Nephron progenitor cell (in vitro differentiated cells): ENCODE measurements at regions not wholly inside any gene's neighbourhood (a gene's known extent, or its start where the extent isn't known, plus 50 kb on each side); places are given as distances from the start of the nearest gene placed in this dataset.
"Not testable (repeated sequence)": the region's sequence is repeated elsewhere in the genome, so short reads cannot be mapped to it uniquely, and the experiment has no call there.

Source experiments
- DNase-seq: peaks from one replicate; pipeline ENCODE4 v3.0.0; 2021
- H3K27ac Mint-ChIP-seq: 2 replicates; pipeline ENCODE4 v1.8.0; 2021; ENCODE audit warnings: mild to moderate bottlenecking, moderate library complexity, mixed read lengths
- H3K27me3 Mint-ChIP-seq: 2 replicates; pipeline ENCODE4 v1.8.0; 2021; ENCODE audit warnings: mild to moderate bottlenecking, low read depth, mixed read lengths; ENCODE audit not compliant: poor library complexity
- H3K36me3 Mint-ChIP-seq: 2 replicates; pipeline ENCODE4 v1.8.0; 2021; ENCODE audit warnings: low read depth, mixed read lengths
- H3K4me1 Mint-ChIP-seq: 2 replicates; pipeline ENCODE4 v1.8.0; 2021; ENCODE audit warnings: mixed read lengths
- H3K4me3 Mint-ChIP-seq: 2 replicates; pipeline ENCODE4 v1.8.0; 2021; ENCODE audit warnings: mild to moderate bottlenecking, moderate library complexity, mixed read lengths
- H3K9me3 Mint-ChIP-seq: 2 replicates; pipeline ENCODE4 v1.8.0; 2021; ENCODE audit warnings: mild to moderate bottlenecking, moderate library complexity, mixed read lengths
- TF ChIP-seq, protein P1 (sequence below): fragments of 200-600 bp; sonication (generic); IDR thresholded peaks from 2 replicates; pipeline ENCODE4 v1.5.0; 2021; ENCODE audit warnings: antibody characterized with exemption

DNA sequence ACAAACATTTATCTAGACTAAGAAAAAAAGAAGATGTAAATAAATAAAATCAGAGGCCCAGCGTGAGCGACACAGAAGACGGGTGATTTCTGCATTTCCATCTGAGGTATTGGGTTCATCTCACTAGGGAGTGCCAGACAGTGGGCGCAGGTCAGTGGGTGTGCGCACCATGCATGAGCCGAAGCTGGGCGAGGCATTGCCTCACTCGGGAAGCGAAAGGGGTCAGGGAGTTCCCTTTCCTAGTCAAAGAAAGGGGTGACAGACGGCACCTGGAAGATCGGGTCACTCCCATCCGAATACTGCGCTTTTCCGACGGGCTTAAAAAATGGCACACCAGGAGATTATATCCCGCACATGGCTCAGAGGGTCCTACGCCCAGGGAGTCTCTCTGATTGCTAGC, 79.5 kb upstream of the ABCD2 start:
- not testable (repeated sequence) for H3K4me3 Mint-ChIP-seq, DNase-seq, H3K36me3 Mint-ChIP-seq, H3K27ac Mint-ChIP-seq, H3K27me3 Mint-ChIP-seq, H3K4me1 Mint-ChIP-seq
- H3K9me3 Mint-ChIP-seq, result peaks cover 37% of the 10 kb centered on the region

DNA sequence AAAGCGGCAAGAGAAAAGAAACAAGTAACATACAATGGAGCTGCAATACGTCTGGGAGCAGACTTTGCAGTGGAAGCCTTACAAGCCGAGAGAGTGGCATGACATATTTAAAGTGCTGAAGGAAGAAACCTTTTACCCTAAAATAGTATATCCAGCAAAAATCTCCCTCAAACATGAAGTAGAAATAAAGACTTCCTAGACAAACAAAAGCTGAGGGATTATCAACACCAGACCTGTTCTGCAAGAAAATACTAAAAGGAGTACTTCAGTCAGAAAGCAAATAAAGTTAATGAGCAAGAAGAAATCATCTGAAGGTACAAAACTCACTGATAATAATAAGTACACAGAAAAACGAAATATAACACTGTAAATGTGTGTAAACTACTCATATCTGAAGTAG, 77.5 kb upstream of the ABCD2 start:
- Mint-ChIP-seq H3K36me3 (no peaks in the 10 kb centered on the region), H3K9me3 (peaks cover 37% of the 10 kb centered on the region), H3K27ac (no peak overlapping the region), H3K4me1 (no peaks in the 10 kb centered on the region), H3K4me3 (no peak overlapping the region), H3K27me3 (peaks cover 6% of the 10 kb centered on the region)
- TF ChIP-seq, protein P1, sequence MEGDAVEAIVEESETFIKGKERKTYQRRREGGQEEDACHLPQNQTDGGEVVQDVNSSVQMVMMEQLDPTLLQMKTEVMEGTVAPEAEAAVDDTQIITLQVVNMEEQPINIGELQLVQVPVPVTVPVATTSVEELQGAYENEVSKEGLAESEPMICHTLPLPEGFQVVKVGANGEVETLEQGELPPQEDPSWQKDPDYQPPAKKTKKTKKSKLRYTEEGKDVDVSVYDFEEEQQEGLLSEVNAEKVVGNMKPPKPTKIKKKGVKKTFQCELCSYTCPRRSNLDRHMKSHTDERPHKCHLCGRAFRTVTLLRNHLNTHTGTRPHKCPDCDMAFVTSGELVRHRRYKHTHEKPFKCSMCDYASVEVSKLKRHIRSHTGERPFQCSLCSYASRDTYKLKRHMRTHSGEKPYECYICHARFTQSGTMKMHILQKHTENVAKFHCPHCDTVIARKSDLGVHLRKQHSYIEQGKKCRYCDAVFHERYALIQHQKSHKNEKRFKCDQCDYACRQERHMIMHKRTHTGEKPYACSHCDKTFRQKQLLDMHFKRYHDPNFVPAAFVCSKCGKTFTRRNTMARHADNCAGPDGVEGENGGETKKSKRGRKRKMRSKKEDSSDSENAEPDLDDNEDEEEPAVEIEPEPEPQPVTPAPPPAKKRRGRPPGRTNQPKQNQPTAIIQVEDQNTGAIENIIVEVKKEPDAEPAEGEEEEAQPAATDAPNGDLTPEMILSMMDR, result no peak
- no peak for DNase-seq

DNA sequence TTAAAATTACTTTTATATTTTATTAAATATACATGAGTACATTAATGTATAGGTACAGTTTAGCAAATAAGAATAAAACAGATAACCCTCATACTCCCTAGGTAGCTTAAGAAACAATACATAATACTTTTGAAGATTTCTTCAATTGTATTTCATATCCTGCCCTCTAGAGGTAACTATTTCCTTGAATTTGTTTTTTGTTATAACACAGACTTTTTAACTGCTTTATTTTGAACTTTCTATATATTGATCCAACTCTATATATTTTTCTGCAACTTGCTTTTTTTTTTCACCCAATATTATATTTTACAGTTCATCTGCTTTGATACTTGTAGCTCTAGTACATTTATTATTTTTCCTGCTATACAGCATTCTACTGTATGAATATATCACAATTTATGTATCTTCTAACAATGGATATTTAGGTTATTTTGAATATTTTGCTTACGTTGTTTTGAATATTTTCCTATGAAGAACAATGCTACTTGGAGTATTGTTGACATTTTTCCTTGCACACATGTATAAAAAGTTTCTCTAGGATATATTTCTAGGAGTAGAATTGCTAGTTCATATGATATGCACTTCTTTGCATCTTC, 72.8 kb upstream of the ABCD2 start:
- Mint-ChIP-seq H3K27ac (no peak overlapping the region), H3K36me3 (no peaks in the 10 kb centered on the region), H3K4me1 (no peaks in the 10 kb centered on the region), H3K9me3 (peaks cover 10% of the 10 kb centered on the region), H3K4me3 (no peak overlapping the region), H3K27me3 (no peaks in the 10 kb centered on the region)
- TF ChIP-seq, protein P1, result peak; percentile 32
- no peak for DNase-seq

DNA sequence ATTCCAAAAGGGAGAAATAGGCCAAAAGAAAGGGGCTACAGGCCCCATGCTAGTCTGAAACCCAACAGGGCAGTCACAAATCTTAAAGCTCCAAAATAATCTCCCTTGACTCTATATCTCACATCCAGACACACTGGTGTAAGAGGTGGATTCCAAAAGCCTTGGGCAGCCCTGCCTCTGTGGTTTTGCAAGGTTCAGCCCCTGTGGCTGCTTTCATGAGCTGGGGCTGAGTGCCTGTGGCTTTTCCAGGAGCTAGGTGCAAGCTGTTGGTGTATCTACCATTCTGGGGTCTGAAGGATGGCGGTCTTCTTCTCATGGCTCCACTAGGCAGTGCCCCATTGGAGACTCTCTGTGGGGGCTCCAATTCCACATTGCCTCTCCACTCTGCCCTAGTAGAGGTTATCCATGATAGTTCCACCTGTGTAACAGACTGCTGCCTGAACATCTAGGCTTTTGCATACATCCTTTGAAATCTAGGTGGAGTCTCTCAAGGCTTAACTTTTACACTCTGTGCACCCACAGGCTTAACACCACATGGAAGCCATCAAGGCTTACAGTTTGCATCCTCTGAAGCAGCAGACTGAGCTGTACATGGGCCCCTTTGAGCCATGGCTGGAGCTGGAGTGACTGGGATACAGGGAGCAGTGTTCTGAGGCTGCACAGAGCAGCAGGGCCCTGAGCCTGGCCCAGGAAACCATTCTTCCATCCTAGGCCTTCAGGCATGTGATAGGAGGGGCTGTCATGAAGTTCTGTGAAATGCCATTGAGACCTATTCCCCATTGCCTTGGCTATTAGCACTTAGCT, 66.5 kb upstream of the ABCD2 start:
- no peaks in the 10 kb centered on the region for H3K36me3 Mint-ChIP-seq
- TF ChIP-seq, protein P1, result no peak
- H3K4me3 Mint-ChIP-seq, result no peak overlapping the region
- H3K4me1 Mint-ChIP-seq, result no peaks in the 10 kb centered on the region
- no peaks in the 10 kb centered on the region for H3K27me3 Mint-ChIP-seq
- H3K9me3 Mint-ChIP-seq, result no peaks in the 10 kb centered on the region
- H3K27ac Mint-ChIP-seq, result no peak overlapping the region
- no peak for DNase-seq

DNA sequence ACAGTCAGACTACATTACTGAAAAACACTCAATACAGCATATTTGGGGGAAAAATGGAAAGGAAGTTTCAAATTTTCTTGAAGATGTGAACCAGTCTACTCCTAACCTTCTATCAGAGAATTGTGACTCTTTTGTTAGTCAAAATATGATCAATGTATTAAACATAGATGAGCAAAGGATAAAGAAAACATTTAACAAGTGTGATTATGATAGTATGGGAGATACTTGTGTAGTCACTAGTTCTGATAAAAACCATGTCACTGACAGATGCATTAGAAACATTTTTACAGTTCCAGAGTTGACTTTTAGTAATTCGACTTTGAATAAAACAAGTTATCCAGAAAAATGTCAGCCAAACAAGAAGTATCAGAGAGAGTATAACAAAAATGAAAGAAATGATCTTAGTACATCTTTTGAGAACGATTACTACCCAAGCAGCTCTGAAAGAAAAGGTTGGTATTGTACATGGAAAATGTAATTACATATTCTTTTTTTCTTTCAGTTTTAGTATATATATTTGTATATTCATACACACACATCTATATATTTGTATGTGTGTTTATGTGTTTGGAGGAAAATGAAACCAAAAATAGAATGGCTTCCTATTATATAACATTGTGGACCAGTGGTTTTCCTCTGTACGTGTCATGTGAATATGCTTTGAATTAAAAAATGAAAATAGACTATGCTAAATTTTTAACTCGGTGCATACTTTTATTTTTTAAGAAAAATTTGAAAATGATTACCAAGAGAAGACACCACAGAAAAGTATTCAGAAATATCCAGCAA, 63.3 kb upstream of the ABCD2 start:
- H3K4me3 Mint-ChIP-seq, result no peak overlapping the region
- H3K27ac Mint-ChIP-seq, result no peak overlapping the region
- peaks cover 13% of the 10 kb centered on the region for H3K9me3 Mint-ChIP-seq
- no peaks in the 10 kb centered on the region for H3K27me3 Mint-ChIP-seq
- no peaks in the 10 kb centered on the region for H3K4me1 Mint-ChIP-seq
- no peaks in the 10 kb centered on the region for H3K36me3 Mint-ChIP-seq
- DNase-seq, result no peak
- TF ChIP-seq, protein P1, result no peak

DNA sequence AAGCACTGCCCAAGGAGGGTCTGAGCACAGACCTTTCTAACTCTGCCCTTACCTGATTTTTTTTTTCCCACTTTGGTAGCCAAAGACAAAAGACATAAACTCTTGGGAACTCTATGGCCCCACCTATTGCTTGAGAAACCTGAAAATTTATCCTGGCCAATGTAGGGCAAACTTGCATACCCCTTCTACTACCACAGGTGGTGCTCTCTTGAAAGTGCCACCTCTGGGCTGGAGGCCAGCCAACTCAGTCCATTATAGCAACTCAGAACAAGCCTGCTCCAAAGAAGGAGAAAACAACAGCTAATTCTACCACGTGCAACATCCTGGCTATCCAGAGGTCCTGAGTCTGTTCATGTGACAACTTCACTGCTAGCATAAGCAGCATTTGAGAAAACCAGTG, 55.7 kb upstream of the ABCD2 start:
- no peaks in the 10 kb centered on the region for H3K4me1 Mint-ChIP-seq
- peaks cover 25% of the 10 kb centered on the region for H3K9me3 Mint-ChIP-seq
- H3K27me3 Mint-ChIP-seq, result no peaks in the 10 kb centered on the region
- H3K27ac Mint-ChIP-seq, result no peak overlapping the region
- H3K36me3 Mint-ChIP-seq, result peaks cover 6% of the 10 kb centered on the region
- TF ChIP-seq, protein P1, result no peak
- DNase-seq, result no peak
- H3K4me3 Mint-ChIP-seq, result no peak overlapping the region
